ENCODE measurements at regions not wholly inside any gene's neighbourhood (a gene's known extent, or its start where the extent isn't known, plus 50 kb on each side); places are given as distances from the start of the nearest gene placed in this dataset.

- TF ChIP-seq, protein P1, sequence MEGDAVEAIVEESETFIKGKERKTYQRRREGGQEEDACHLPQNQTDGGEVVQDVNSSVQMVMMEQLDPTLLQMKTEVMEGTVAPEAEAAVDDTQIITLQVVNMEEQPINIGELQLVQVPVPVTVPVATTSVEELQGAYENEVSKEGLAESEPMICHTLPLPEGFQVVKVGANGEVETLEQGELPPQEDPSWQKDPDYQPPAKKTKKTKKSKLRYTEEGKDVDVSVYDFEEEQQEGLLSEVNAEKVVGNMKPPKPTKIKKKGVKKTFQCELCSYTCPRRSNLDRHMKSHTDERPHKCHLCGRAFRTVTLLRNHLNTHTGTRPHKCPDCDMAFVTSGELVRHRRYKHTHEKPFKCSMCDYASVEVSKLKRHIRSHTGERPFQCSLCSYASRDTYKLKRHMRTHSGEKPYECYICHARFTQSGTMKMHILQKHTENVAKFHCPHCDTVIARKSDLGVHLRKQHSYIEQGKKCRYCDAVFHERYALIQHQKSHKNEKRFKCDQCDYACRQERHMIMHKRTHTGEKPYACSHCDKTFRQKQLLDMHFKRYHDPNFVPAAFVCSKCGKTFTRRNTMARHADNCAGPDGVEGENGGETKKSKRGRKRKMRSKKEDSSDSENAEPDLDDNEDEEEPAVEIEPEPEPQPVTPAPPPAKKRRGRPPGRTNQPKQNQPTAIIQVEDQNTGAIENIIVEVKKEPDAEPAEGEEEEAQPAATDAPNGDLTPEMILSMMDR (IDR thresholded peaks at IDR 0.05), result no peak
- TF ChIP-seq POLR2A (IDR thresholded peaks at IDR 0.05), result no peak
Measured at GRCh38 chr17:33593991-33594390, 300.9 kb upstream of the ASIC2 start.

Data from testis (tissue), 2 donors.